ENCODE measurements at regions not wholly inside any gene's neighbourhood (a gene's known extent, or its start where the extent isn't known, plus 50 kb on each side); places are given as distances from the start of the nearest gene placed in this dataset.

DNA sequence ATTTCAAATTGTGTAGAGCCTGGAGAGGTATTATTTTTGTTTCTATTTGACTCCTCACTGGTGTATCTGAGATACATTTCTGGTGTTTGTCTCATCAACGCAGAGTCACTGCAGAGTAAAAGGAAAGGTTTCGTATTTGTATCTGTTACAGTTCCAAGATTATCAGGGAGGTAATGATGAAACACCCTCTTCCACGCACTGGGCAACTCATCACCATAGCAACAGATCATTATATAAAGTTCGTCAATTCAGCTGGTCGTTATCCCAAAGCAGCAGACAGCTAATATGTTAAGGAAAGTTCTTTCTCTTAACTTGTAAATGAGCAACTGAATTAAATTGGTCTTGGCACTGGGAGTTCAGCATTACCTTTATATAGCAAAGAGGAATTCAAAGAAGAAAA lies 513.5 kb downstream of the MTRR start:
- no peak for DNase-seq (ENCODE audit: low read depth in 2 of 3, low spot score in 1 of 3)

DNA sequence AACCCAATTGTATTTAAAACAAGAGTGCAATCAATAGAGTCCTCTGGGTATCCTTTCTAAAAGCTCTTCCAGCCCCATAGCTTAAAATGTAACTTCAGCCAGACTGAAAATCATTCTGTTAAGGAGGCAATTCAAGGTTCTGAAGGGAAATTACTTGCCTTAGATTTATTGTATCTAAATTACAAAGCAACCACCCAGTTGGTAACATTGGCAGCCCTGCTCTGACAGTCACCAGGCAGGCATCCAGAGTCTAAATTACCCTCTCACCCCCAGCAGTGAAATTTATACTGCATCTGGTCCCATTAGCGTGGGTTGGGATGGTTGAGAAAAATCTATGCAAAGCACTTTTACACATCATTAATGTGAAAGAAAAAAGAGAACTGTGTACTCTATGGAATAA lies 514.7 kb downstream of the MTRR start:
- no peak for DNase-seq (ENCODE audit: low read depth in 2 of 3, low spot score in 1 of 3)

DNA sequence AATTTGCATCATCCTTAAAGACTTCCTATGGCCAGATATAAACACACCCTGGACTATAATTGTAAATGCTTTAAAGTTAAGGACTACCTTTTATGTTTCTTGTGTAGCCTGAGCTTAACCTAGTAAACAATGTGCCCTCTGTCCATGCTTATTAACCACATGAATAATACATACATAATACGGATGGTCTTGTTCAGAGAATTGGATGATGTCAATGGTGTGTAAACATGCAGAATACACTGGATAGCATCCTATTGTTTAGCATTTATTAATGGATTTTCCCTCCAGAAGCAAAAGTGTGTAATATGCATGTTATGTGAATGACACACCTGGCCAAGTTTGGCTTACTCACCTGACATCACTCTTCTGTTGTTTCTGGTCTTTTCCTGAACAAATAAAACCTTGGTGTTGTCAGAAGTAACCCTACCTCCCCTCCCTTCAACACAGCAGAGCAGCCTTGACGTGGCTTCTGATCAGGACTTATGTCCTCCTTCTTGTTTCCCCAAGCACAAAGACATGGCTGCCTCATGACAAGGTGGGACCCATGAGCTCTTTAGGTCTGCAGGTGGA lies 517.9 kb downstream of the MTRR start:
- no peak for DNase-seq (ENCODE audit: low read depth in 2 of 3, low spot score in 1 of 3)

DNA sequence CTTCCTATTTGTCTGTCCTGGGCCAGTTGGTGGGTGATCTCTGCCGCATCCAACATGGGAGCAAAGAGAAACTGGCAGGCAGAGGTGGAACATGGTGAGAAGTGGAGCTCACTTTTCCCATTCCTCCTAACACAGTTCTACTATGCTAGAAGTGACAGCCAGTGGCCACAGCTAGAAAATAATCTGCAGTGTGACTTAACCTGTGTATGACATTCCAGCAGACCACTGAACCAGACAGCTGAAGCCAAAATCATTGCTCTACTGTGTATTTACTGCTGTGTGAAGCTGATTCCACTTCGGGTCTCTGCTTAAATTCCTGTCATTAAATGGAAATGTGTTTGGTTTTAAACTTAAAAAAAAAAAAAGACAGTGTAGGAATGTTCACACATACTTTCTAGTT lies 523.0 kb downstream of the MTRR start:
- no peak for DNase-seq (ENCODE audit: low read depth in 2 of 3, low spot score in 1 of 3)

DNA sequence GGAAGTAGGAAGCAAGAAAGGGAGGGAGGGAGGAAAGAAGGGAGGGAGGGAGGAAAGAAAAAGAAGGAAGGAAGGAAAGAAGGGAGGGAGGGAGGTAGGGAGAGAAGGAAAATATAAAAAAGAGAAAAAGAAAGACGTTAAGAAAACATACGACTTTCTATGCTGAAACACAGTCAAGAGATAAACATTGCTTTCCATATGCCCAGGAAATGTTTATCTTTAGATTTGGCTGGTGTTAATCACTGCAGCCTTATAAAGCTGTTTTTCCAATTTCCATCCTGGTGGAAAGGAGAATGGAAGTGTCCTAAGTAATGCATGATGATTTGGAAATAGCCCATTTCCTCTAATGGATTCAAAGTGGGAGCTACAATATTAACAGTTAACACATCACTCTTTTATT lies 524.3 kb downstream of the MTRR start:
- DNase-seq (ENCODE audit: low read depth in 2 of 3, low spot score in 1 of 3): no peak

DNA sequence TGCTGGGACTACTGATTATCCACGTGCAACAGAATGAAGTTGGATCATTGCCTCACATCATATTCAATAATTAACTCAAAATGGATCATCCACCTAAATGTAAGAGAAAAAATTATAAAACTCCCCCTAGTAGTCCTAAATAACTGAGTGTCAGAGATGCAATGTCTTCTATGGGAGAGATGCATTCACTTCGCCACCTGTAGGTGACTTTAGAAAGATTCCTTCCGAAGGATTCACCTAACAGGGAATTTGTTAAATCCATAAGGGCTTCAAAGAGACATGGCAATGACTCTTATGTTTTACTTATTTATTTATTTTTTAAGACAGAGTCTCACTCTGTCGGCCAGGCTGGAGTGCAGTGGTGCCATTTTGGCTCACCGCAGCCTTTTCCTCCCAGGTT lies 526.0 kb downstream of the MTRR start:
- DNase-seq (ENCODE audit: low read depth in 2 of 3, low spot score in 1 of 3): no peak

DNA sequence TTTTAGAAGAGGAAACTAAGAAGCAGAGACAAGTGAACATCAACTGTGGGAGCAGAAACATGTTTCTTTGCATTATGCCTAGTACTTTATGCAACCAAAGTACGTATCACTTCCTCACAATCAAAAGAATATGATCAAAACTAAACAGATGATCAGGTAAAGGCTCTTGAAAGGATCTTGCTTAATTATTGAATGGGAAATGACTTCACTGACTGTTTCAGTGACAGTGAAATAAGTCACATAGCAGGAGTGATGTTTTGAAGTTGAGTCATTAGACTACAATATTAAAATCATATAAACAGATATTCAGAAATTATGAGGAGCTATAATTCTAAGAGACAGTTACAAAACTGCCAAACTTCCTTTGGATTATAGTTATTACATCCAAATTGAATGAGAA lies 527.3 kb downstream of the MTRR start:
- no peak for DNase-seq (ENCODE audit: low read depth in 2 of 3, low spot score in 1 of 3)

DNA sequence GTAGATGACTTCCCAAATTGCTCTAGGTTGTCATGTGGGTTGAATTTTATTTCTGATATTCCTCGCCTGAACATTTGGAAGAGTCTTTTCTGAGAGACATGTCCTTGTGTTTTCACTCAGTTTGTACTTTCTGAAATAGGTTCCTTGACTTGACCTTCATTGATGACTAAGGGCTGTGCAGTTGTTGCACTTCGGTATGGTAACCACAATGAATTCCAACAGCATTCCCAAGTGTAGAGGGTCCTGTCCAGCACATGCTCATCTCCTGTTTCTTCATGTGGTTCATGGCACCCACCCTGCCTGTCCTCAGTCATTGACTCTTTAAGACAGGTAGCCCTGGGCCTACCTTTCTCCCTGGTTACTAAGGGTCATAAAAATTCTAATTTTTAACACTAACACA lies 527.8 kb downstream of the MTRR start:
- DNase-seq (ENCODE audit: low read depth in 2 of 3, low spot score in 1 of 3): no peak

DNA sequence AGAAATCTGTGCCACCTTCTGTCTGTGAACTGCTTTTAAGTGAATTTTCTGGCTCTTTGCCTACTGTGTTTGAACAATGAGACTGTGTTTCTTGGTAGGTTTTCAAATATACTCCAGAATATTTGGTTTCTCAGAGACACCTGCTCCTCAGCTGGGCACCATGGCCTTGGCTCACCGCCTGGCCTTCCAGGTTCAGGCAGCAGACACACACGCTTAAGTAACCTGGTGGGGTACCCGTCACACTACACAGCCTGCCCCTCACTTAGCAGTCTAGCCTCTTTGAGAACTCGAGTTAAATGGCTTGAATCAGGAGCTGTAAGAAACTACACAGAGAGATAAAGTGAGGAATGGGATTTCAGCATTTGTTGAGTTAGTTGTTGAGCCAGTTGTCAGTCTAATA lies 530.5 kb downstream of the MTRR start:
- no peak for DNase-seq (ENCODE audit: low read depth in 2 of 3, low spot score in 1 of 3)

DNA sequence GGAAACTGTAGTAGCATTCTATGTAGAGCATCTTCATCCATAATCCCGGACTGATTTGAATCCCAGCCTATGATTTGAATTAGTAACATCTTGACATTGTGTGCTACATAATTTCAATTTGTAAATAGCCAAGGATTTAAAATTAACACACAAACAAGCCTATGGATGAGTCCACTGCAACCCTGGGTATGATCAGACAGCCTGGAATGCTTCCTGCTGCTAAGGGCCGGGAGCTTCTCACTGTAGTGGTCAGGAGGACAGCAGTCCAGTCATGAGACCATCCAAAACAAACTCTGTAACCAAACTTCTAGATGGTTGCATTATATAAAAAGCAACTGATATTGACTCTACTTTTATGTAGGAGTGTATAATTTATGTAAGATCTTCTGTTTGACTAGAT lies 539.3 kb downstream of the MTRR start:
- no peak for DNase-seq (ENCODE audit: low read depth in 2 of 3, low spot score in 1 of 3)

DNA sequence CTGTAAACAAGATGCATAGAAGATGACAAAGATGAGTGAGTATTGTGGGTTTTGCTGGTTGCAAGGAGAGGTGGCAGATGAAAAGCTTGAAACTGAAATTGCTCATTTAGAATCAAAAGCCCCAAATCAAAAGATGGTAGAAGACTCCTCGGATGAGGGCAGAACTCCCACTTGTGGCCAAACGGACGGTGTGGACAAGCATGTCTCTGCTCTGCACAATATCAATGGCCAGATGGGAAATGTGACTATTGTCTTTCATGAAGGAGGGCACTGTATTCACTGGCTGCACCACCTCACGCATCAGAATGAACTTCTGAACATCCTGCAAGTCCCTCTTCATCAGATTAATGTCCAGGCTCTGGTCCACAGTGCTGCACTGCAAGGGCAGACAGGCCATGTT lies 541.7 kb downstream of the MTRR start:
- DNase-seq (ENCODE audit: low read depth in 2 of 3, low spot score in 1 of 3): no peak

DNA sequence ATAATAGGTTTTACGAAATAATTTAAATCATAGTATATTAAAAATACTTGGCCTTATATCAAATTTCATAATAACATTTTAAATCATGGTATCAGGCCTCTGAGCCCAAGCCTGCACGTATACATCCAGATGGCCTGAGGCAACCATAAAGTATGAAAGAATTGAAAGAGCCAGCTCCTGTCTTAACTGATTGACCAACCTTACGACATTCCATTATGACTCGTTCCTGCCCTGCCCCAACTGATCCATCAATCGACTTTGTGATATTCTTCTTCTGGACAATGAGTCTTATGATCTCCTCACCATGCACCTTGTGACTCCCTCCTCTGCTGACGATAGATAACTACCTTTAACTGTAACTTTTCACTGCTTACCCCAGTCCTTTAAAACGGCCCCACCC lies 545.0 kb downstream of the MTRR start:
- DNase-seq (ENCODE audit: low read depth in 2 of 3, low spot score in 1 of 3): no peak

DNA sequence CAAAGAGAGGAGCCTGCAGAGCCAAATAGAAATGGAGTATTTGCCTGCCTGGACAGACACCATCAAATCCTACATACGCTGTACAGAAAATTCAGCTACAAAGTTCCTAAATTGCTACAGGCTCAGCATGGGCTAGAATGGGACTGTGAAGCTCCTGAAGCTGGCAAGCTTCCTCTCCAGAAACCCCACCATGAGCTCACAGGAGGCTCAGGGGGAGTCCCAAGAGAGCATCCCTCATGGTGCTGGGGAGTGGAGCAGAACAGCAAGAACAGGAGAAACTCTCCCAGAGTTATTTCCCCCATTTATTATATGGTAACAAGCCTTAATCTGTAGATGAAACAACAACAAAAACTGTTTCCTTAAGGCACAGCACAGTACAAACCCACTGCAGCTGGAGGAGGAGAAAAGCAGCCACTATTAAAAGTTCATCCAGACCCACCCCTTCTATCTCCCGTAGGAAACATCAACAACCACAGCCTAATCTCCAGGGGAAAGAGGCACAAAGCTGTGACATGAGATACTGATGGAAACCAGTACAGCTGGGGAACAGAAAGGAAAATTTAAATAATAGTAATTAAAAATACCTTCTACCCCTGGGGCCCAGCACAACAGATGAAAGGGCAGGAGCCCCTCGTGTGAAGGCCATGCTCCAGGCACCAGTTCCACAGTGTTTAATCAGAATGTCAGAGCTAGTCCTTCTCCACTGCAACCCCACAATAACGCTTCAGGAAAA lies 548.5 kb downstream of the MTRR start:
- no peak for DNase-seq (ENCODE audit: low read depth in 2 of 3, low spot score in 1 of 3)

DNA sequence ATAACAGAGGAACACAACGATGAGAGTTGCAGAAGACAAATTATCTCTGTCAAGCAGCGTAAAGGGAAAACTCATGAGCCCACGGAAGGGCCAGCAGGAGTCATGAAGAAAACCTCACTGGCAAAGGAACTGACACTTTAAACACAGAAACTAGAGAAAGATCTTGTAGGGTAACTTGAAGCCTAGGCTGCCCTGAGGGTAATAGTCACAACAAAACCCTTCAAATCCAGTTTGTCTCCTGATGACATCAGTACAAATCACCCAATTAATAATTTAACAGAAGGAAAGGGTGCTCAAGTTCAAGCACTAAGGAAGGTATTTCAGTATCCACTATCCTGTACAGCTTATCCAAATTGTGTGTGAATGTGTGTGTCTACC lies 549.1 kb downstream of the MTRR start:
- no peak for DNase-seq (ENCODE audit: low read depth in 2 of 3, low spot score in 1 of 3)

DNA sequence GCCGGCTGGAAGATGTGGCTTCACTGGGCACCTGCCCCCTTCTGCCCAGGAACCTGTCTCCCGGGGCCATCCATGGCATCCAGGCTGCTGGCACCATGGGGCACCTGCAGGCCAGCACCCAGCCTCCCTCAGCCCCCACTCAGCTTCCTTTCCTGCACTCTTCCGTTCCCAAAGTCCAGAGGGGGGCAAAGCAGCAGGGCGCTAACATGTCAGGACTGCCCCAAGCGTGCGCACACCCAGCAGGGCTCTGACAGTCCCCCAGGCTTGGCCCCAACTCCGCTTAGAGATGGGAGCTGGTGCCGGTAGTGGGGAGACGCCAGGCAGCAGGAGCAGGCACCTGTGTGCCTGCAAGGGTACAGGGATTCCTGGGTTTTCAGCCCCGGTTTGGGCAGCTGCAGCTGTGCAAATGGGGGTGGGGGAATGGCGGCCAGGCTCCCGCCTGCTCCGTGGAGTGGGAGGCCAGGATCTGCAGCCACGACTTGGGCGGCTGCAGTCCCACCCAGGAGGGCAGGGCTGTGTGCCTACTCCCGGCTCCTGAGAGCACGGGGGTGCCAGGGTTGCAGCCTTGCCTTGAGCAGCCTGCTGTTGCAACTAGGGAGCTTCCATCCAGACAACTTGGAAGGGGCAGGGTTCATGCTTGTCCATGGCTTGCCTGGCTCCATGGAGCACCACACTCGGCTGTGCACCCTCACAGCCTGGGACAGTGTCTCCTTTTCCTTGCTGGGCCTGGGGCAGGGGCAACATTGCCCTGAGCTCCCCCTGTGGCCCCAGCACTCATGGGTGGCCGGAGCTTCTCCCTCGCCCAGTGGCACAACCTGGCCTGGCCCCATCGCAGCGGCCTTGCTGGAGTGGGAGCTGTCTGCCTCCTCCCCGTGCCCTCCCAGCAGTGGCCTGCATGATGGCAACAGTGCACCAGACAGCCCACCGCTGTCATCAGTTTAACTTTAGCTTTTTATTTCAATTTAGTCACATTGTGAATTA lies 561.1 kb downstream of the MTRR start:
- DNase-seq (ENCODE audit: low read depth in 2 of 3, low spot score in 1 of 3): no peak

DNA sequence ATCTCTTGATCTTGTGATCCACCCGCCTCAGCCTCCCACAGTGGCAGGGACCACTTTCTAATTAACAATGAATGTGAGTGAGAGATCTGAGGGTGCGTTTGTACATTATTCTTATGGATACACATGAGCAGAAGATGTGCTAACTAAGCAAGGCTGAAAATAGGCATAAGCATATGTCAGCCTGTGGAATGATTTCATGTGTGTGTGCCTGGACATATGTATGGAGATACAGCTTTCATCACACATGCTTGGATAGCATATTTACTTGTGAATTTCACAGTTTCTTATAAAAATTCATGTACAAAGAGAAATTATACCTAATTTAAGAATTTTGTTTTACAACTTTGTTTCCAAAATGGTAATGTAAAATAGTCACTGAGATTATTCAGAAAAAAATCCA lies 565.6 kb downstream of the MTRR start:
- no peak for DNase-seq (ENCODE audit: low read depth in 2 of 3, low spot score in 1 of 3)

DNA sequence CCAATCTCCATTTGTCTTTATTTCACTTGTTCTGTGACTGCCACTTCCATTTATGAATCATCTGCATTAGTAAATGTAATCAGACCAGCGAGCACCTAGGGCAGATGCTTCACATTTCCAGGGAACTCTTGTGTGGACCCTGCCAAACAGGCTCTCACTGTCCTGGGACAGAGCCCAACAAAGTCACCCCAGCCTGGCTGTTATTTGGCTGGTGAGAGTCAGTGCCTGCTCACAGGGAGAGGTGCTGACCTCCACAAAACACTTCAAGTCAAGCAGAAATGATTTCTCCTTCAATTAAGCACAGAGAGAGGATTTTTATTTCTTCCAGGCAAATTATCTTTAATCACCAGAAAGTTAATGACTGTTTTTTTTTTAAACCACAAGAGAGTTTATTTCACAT lies 568.0 kb downstream of the MTRR start:
- no peak for DNase-seq (ENCODE audit: low read depth in 2 of 3, low spot score in 1 of 3)

DNA sequence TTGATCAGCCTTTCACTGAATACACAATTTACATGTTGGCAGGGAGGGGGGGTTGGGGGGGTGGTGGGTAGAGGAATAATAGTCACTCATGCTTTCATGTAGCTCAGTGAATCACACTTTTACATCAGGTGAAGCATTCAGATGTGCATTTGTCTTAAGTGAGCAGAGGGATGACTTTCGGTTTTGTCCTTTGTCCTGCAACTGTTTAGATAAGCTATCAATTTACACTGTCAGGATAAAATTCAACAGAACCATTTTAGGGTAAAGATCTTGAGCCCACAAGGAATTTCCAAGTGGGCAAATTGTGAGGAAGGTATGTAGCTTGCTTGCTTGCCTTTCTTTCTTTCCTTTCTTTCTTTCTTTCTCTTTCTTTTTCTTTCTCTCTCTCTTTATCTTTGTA lies 576.2 kb downstream of the MTRR start:
- no peak for DNase-seq (ENCODE audit: low read depth in 2 of 3, low spot score in 1 of 3)

DNA sequence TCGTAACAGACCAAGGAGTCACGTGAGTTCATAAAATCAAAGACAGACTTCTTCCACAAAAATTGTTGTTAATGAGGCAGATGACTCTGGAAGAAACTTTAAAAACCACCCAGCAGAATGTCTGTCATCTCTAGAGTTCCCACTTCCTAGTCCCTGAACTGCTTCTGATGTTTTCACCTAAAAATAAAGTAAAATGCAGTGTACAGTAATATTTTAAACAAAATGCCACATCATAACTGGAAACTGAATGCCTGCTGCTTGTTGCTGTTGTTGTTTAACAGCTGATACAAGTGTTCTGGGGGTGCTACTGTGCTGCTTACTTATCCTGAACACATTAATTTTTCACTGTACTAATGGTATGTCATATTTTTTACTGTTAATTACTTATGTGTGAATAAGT lies 577.2 kb downstream of the MTRR start:
- DNase-seq (ENCODE audit: low read depth in 2 of 3, low spot score in 1 of 3): no peak

DNA sequence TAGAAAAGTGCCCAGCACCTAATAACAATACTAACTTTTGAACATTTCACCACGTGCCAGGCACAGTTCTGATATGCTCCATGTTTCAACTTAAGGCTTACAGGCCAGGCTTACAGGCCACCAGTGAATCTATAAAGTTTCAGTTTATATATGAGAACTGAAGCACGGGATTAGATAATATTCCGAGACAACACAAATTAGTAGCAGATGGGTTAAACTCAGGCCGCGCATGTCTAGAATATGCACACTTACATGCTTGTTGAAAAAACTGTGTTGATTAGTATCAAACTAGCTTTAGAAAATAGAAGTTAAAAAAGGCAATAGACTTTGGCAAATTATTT lies 587.9 kb downstream of the MTRR start:
- no peak for DNase-seq (ENCODE audit: low read depth in 2 of 3, low spot score in 1 of 3)

DNA sequence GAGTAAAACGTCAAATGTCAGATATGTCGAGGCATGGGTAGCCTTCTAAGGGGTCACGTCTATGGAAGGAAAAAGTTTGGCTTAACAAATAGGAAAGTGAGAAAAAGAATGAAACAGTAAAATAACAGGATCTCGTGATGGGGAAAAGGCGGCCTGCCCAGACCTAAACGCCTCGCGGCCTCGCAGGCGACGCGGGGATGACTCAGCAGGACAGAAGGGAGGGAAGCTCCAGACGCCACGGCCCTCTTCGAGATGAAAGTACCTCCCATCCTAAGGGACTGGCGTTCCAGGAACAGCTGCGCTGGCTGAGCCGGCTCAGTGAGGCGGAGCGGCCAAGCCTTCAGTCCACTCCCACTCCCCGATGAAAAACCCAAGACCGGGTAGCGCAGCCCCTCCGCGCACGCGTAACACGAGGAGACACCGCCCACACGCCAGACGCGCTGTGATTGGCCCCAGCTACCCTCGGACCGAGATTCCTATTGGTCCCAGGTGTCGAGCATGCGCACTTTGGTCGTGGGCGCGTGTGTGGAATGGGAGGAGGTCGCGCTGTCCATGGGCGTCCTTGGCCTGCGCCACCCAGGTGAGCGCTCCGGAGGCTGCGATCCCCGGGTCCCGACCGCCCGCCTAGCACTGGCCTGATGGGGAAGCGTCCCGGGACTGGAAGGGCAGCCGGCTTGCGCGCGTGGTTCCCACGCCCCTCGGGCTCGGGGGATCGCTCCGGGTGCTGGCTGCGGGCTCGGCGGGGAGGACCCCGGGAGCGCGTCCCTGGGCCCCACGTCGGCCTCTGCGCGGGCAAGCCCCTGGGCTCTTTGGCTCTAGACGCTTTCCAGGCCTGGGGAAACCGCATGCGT lies 588.5 kb downstream of the MTRR start:
- DNase-seq (ENCODE audit: low read depth in 2 of 3, low spot score in 1 of 3): peak; percentile 72 to 81 (median 76)

DNA sequence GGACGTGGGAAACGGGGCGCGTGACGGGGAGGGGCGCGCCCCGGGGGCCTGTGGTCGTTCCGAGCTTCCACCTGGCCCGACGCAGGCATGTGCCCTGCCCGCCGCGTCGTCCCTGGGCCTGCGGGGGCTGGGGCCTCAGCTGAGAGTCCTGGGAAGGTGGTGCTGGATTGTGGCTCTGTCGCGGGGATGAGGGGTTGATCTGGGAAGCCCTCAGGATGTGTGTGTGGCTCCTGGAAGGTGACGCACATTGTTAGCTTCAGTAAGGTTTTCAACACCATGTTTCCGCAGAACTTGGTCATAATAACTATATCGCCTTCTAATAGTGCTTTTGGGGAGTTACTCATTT lies 589.1 kb downstream of the MTRR start:
- peak in 1 of 3 donors; percentile 6 for DNase-seq (ENCODE audit: low read depth in 2 of 3, low spot score in 1 of 3)
